Neural cell (in vitro differentiated cells): ENCODE measurements at regions not wholly inside any gene's neighbourhood (a gene's known extent, or its start where the extent isn't known, plus 50 kb on each side); places are given as distances from the start of the nearest gene placed in this dataset.

Experiments used
- H2AFZ ChIP-seq: fragments of 200-600, 300-800 bp; sonication (generic), shearing (Covaris generic); 2 replicates; pipeline ENCODE4 v1.6.0; 2014; ENCODE audit warnings: low read depth, mild to moderate bottlenecking, antibody characterized with exemption, low read length, moderate library complexity
- H3F3A ChIP-seq: fragments of 200-600 bp; shearing (Covaris generic); 2 replicates; pipeline ENCODE4 v1.6.1; 2016; ENCODE audit warnings: mild to moderate bottlenecking, moderate library complexity, mixed read lengths, antibody characterized with exemption, low read length; ENCODE audit not compliant: insufficient read depth, poor library complexity, severe bottlenecking
- H3K27ac ChIP-seq: fragments of 200-600, 300-800 bp; sonication (generic), shearing (Covaris generic); 2 replicates; pipeline ENCODE4 v1.5.1; 2014; ENCODE audit warnings: mild to moderate bottlenecking, low read length, moderate library complexity
- H3K27me3 ChIP-seq: fragments of 300-800, 200-600 bp; sonication (generic), shearing (Covaris generic); 2 replicates; pipeline ENCODE4 v1.6.0; 2014; ENCODE audit warnings: mild to moderate bottlenecking, low read depth, low read length, moderate library complexity; ENCODE audit not compliant: insufficient read depth
- H3K36me3 ChIP-seq: fragments of 300-800, 200-600 bp; sonication (generic), shearing (Covaris generic); 2 replicates; pipeline ENCODE4 v1.5.1; 2014; ENCODE audit warnings: mild to moderate bottlenecking, antibody characterized with exemption, low read length, moderate library complexity; ENCODE audit not compliant: insufficient read depth
- H3K4me2 ChIP-seq: fragments of 300-800, 200-600 bp; sonication (generic), shearing (Covaris generic); 2 replicates; pipeline ENCODE4 v1.6.0; 2014; ENCODE audit warnings: mild to moderate bottlenecking, low read length
- H3K4me3 ChIP-seq: fragments of 300-800, 200-600 bp; sonication (generic), shearing (Covaris generic); 2 replicates; pipeline ENCODE4 v1.5.1; 2014; ENCODE audit warnings: mild to moderate bottlenecking, low read length, moderate library complexity
- H3K79me2 ChIP-seq: fragments of 200-600 bp; shearing (Covaris generic); replicated peaks from 2 replicates; pipeline ENCODE4 v1.6.0; 2014; ENCODE audit warnings: mild to moderate bottlenecking, low read length, moderate library complexity; ENCODE audit not compliant: insufficient read depth
- H3K9ac ChIP-seq: fragments of 300-800, 200-600 bp; sonication (generic), shearing (Covaris generic); 2 replicates; pipeline ENCODE4 v1.6.1; 2016; ENCODE audit warnings: mild to moderate bottlenecking, low read length, mixed read lengths
- H3K9me2 ChIP-seq: fragments of 200-600 bp; shearing (Covaris generic); 2 replicates; pipeline ENCODE4 v1.6.1; 2016; ENCODE audit warnings: mild to moderate bottlenecking, low read length, mixed read lengths; ENCODE audit not compliant: insufficient read depth
- H3K9me3 ChIP-seq: fragments of 200-600, 300-800 bp; sonication (generic), shearing (Covaris generic); 2 replicates; pipeline ENCODE4 v1.6.1; 2016; ENCODE audit warnings: mild to moderate bottlenecking, mixed run types, low read length, moderate library complexity, mixed read lengths
- H4K20me1 ChIP-seq: fragments of 200-600 bp; shearing (Covaris generic); 2 replicates; pipeline ENCODE4 v1.6.1; 2016; ENCODE audit warnings: mild to moderate bottlenecking, mixed run types; ENCODE audit not compliant: insufficient read depth
- CTCF ChIP-seq: fragments of 450-650 bp; IDR thresholded peaks from 2 replicates; pipeline ENCODE4 v1.5.1; 2014; ENCODE audit warnings: antibody characterized with exemption, mild to moderate bottlenecking, moderate library complexity; ENCODE audit not compliant: poor library complexity, severe bottlenecking
- EP300 ChIP-seq: fragments of 450-650 bp; conservative IDR thresholded peaks from 2 replicates; pipeline ENCODE4 v1.6.1; 2014; ENCODE audit warnings: antibody characterized with exemption, mild to moderate bottlenecking, moderate library complexity; ENCODE audit not compliant: poor library complexity, severe bottlenecking
- EZH2 ChIP-seq: fragments of 200-600, 300-800 bp; shearing (Covaris generic), sonication (generic); IDR thresholded peaks from 2 replicates; pipeline ENCODE4 v1.6.1; 2014; ENCODE audit warnings: antibody characterized with exemption, low read length, borderline replicate concordance, mild to moderate bottlenecking; ENCODE audit not compliant: insufficient read depth, poor library complexity, severe bottlenecking
- MXI1 ChIP-seq: fragments of 450-650 bp; conservative IDR thresholded peaks from 2 replicates; pipeline ENCODE4 v1.6.1; 2014; ENCODE audit warnings: antibody characterized with exemption, mild to moderate bottlenecking; ENCODE audit not compliant: poor library complexity, severe bottlenecking
- POLR2AphosphoS5 ChIP-seq: IDR thresholded peaks from 2 replicates; pipeline ENCODE4 v1.6.1; 2012
- RAD21 ChIP-seq: fragments of 450-650 bp; conservative IDR thresholded peaks from 2 replicates; pipeline ENCODE4 v1.6.1; 2014; ENCODE audit warnings: antibody characterized with exemption, mild to moderate bottlenecking, moderate library complexity
- SMC3 ChIP-seq: fragments of 450-650 bp; conservative IDR thresholded peaks from 2 replicates; pipeline ENCODE4 v1.6.1; 2014; ENCODE audit warnings: antibody characterized with exemption, mild to moderate bottlenecking, moderate library complexity; ENCODE audit not compliant: poor library complexity
- TAF1 ChIP-seq: IDR thresholded peaks from 2 replicates; pipeline ENCODE4 v1.6.1; 2012; ENCODE audit warnings: low read depth
- TF ChIP-seq, protein P1 (sequence below): IDR thresholded peaks from 2 replicates; pipeline ENCODE4 v1.6.1; 2012; ENCODE audit warnings: borderline replicate concordance

DNA sequence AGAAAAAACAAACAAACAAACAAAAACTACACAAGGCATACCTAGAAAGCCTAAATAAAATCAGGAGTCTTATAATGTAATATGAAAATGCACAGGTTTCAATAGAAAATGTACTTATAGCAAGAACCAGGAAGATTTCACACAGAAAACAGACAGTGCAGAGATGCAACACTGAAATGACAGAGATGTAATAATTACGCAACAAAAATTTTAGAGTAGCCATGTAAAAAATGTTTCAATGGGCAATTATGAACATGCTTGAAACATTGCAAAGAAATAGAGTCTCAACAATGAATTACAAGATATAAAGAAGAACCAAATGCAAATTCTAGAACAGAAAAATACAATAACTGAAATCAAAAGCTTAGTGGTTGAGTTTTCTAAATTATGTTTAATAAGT is 405.9 kb downstream of the PLK2 start:
- Histone ChIP-seq H3K27me3 (no peaks in the 10 kb centered on the region), H3F3A (no peaks in the 10 kb centered on the region), H3K9me3 (no peaks in the 10 kb centered on the region), H3K79me2 (no peaks in the 10 kb centered on the region), H3K27ac (no peak overlapping the region), H3K4me2 (no peak overlapping the region), H2AFZ (no peak overlapping the region), H3K36me3 (no peaks in the 10 kb centered on the region), H4K20me1 (no peaks in the 10 kb centered on the region), H3K9me2 (no peaks in the 10 kb centered on the region), H3K9ac (no peak overlapping the region), H3K4me3 (no peak overlapping the region)
- TF ChIP-seq TAF1 (no peak), POLR2AphosphoS5 (no peak), EP300 (no peak), RAD21 (no peak), MXI1 (no peak), CTCF (no peak), SMC3 (no peak), EZH2 (no peak)
- TF ChIP-seq, protein P1, sequence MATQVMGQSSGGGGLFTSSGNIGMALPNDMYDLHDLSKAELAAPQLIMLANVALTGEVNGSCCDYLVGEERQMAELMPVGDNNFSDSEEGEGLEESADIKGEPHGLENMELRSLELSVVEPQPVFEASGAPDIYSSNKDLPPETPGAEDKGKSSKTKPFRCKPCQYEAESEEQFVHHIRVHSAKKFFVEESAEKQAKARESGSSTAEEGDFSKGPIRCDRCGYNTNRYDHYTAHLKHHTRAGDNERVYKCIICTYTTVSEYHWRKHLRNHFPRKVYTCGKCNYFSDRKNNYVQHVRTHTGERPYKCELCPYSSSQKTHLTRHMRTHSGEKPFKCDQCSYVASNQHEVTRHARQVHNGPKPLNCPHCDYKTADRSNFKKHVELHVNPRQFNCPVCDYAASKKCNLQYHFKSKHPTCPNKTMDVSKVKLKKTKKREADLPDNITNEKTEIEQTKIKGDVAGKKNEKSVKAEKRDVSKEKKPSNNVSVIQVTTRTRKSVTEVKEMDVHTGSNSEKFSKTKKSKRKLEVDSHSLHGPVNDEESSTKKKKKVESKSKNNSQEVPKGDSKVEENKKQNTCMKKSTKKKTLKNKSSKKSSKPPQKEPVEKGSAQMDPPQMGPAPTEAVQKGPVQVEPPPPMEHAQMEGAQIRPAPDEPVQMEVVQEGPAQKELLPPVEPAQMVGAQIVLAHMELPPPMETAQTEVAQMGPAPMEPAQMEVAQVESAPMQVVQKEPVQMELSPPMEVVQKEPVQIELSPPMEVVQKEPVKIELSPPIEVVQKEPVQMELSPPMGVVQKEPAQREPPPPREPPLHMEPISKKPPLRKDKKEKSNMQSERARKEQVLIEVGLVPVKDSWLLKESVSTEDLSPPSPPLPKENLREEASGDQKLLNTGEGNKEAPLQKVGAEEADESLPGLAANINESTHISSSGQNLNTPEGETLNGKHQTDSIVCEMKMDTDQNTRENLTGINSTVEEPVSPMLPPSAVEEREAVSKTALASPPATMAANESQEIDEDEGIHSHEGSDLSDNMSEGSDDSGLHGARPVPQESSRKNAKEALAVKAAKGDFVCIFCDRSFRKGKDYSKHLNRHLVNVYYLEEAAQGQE = no peak

- no peak overlapping the region for H3K4me3 ChIP-seq
- no peaks in the 10 kb centered on the region for H3K79me2 ChIP-seq
- TF ChIP-seq SMC3 = no peak
- no peak for TF ChIP-seq TAF1
- no peak for TF ChIP-seq RAD21
- no peak for TF ChIP-seq POLR2AphosphoS5
- no peak for TF ChIP-seq EP300
- TF ChIP-seq MXI1 = no peak
- TF ChIP-seq CTCF = no peak
- TF ChIP-seq EZH2 = no peak
- TF ChIP-seq, protein P1 = no peak
- H3K27me3 ChIP-seq = no peaks in the 10 kb centered on the region
- H4K20me1 ChIP-seq = no peaks in the 10 kb centered on the region
- no peaks in the 10 kb centered on the region for H3F3A ChIP-seq
- no peak overlapping the region for H3K4me2 ChIP-seq
- H3K9me2 ChIP-seq = no peaks in the 10 kb centered on the region
- H3K9me3 ChIP-seq = no peaks in the 10 kb centered on the region
- no peak overlapping the region for H3K9ac ChIP-seq
- H3K36me3 ChIP-seq = no peaks in the 10 kb centered on the region
- H3K27ac ChIP-seq = no peak overlapping the region
- H2AFZ ChIP-seq = no peak overlapping the region
Observed at GRCh38 chr5:58048954-58049353, 410.9 kb downstream of the PLK2 start.
